HG03045 (cell line): ENCODE measurements at regions not wholly inside any gene's neighbourhood (a gene's known extent, or its start where the extent isn't known, plus 50 kb on each side); places are given as distances from the start of the nearest gene placed in this dataset.

Source experiments
- ATAC-seq: cut with Tn5 transposase; IDR thresholded peaks from one replicate; pipeline ENCODE4 v1.9.1; 2021; ENCODE audit warnings: mild to moderate bottlenecking, moderate library complexity; ENCODE audit not compliant: unreplicated experiment

DNA sequence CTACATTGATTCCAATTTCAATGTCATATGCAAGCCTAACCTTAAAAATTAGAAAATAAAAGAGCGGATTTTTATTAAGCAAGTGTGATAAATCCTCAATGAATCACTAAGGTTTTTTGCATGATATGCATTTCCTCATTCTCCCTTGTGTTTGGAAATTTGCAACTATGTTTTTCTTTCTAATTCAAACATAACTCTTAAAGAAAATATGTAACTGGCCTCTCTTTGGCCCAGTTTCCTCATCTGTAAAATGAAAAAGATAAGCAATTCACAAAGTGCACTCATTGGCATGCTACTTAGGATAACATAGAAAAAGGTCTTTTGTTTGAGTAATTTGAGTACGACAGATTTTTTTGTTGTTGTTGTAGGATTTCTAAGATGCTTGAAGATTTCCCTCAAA is 295.5 kb downstream of the CDH11 start:
- ATAC-seq = no peak

DNA sequence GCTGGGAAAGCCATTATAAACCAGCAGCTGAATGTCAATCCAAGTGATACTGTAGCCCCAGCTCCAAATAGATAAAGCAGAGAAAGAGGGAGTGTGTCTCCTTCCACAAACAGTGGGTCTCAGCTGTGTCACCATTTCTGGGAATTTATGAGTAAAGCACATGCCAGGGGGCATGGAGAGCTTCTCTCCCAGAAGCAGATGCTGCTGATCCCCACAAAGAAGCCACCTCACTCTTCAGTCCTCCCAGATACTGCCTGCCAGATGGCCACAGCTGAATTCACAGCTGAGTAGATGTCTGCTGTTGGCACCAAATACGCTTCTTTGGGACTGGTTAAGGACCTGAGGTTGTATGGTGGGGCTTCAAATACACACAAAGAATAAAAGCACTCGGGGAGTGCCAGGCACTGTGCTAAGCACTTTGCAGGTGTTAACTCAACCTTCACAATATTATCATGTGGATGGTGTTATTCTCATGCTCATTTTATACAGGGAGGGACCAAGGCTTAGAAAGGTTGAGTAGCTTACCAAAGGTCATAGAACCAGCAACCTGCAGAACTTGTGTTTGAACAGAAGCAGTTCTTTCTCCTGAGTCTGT is 298.3 kb downstream of the CDH11 start:
- no peak for ATAC-seq

DNA sequence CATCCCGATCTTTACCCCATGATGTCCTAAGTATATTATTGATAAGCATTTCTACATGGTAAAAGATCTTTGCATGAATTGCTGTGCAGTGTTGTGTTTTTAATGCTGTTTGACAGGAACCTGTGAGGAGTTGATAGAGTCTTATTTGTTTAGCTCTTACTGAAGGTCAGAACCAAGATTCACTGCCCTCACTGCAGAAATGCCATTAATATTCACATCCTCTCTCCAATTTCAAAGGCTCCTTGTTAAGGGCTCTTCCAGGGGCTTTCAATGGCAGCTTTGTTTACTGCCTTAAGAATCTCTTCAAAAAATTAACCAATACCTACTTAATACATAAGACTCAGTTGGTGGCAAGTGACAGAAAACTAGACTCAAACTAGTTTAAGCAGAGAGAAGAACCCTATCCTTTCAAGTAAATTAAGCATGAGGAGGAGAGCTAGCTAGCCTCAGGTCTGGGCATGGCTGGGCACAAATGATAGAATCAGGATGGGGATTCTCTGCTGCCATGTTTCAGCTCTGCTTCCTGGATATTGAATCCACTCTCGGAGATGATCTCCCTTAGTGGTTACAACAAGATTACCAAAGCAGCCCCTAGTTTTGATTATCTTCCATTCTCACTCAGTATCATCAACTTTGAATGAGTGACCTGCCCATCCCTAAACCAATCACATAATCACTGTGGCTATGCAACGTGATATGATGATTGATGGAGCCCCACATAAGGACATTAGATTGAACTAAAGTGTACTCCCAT is 311.8 kb downstream of the CDH11 start:
- ATAC-seq = no peak

DNA sequence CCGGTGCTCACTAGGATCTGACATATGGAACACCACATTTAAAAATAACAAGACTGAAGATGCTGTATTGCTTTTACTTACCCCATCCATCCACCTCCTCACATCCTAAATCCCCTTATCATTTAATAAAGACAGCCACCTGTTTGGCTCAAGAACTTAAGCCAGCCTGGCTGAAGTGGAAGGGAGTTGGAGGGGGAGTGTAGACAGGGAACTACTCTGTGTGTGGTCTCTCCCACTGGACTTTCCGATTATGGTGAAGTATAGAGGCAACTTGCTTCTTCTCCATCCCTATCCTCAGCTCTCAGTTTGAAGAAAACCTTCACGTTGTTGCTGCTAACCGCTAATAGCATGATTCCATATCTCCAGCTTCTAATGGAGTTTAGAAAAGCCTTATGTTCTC is 313.4 kb downstream of the CDH11 start:
- ATAC-seq = no peak

DNA sequence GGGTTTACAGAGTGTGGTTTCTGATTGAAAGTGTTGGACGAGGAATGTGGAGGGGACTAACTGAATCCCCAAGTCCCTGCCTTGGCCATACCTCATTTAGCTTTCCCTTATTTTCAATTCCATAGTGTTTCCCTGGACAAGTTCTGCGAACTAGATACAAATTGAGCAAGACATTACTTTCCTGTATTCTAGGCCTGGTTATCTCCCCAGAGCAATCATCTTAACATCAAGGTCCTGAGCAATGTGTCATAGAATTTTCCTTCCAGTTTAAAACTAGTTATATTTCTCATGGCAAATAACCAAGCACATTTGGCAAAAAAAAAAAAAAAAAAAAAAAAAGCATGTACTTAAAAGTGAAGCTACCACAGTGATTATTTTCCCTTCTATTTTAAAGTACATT is 330.1 kb downstream of the CDH11 start:
- no peak for ATAC-seq

DNA sequence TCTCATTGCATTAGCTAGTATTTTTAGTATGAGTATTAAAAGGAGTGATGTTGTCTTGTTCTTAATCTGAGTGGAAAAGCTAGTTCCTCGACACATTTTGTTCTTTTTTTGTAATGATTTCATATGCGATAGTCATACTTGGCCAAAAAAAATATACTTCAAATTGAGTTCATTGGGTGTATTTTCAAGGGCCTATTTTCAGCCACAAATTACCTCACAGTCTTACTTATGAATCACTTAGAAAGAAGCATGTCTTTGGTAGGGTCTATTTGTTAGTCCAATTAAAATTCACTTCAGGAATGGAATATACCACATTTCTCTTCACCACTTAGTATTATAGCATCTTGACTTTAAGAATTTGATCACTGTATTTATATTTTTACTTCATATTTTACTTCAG is 337.2 kb downstream of the CDH11 start:
- no peak for ATAC-seq

DNA sequence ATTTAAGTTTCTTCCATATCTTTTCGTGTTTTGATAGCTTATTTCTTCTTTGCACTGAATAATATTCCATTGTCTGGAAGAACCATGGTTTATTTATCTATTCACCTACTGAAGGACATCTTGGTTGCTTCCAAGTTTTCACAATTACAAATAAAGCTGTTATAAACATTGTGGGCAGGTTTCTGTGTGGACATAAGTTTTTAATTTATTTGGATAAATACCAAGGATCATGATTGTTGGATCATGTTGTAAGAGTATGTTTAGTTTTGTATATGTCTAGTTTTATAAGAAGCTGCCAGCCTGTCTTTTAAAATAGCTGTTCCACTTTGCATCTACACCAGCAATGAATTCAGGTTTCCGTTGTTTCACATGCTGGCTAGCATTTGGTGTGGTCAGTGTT is 339.4 kb downstream of the CDH11 start:
- ATAC-seq = no peak

DNA sequence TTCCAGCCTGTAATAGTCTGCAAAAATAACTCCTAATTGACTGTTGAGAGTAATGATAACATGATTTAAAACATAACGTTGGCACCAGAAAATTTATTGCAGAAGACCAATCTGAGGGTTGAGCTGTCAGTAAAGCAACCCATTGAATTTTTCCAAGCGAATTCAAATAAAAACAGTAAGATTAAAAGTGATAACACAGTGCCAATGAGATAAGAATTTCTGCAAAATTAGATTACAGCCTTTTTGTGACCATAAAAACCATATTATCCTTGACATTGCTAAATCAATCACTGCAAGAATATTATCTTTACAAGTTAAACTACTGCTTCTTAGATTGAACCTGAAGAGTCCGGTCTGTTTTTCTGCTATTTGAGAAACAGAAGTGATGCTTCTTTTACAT is 341.4 kb downstream of the CDH11 start:
- ATAC-seq = no peak

DNA sequence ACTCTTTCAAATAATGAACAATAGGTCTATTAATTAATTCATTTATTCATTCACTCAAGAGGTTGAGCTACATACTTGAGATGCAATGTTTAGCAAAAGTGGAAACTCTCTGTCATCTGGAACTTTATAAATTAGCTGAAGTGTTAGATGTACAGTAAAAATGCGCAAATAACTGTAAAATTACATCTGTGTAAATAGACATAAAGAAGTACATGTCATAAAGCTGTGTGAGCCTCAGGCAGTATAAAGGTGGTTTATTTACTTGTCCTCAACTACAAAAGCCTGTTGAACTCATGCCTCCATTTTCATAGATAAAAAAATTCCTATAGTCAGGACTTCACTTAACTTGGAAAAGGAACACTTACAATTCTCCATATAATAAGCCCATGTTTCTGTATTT is 343.1 kb downstream of the CDH11 start:
- ATAC-seq = no peak

DNA sequence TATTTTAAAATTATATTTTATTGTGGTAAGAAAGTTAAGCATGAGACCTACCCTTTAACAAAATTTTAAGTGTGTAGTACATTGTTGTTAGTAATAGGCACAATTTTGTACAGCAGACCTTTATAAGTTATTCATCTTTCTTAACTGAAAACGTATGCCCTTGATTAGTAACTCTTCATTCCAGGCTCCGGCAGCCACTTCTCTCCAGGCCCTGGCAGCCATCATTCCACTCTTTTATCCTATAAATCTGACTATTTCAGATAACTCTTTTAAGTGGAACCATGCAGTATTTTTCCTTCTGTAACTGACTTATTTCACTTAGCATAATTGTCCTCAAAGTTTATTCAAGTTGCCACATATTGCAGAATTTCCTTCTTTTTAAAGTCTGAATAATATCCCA is 348.2 kb downstream of the CDH11 start:
- no peak for ATAC-seq

DNA sequence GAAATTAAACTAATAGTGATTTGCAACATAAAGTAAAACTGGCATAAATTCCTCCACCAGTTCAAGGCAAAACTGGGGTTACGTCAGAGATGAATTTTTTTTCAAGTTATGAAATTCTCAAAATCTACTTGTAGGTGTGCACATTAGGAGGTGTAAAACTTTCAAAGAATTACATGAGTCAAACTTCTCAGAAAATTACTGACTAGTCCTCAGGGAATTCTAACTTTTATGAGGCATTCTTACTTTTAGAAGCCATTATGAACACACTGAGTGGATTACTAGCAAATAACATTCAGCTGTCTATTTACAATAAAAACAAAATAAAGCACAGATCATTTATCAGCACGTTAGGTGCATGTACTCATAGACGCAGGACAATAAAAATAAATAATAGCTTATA is 348.7 kb downstream of the CDH11 start:
- ATAC-seq = no peak

DNA sequence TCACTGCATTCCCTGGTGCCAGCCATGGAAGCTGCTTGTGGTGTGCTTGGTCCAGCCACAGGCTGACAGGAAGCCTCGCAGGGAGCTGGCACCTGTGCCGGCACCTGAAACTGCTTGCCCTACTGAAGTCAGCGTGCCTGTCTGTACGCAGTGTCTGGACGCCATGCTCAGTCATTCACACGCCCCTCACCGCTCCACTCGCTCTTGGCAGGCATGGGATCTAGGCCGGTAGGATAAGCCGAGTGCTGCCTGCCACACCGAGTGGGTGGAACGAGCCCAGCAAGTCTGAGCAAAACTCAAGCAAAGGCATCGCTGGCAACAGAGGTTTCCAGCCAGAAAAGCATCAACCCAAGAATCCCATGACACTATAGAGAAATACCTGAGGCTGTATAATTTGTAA is 350.6 kb downstream of the CDH11 start:
- ATAC-seq = no peak

DNA sequence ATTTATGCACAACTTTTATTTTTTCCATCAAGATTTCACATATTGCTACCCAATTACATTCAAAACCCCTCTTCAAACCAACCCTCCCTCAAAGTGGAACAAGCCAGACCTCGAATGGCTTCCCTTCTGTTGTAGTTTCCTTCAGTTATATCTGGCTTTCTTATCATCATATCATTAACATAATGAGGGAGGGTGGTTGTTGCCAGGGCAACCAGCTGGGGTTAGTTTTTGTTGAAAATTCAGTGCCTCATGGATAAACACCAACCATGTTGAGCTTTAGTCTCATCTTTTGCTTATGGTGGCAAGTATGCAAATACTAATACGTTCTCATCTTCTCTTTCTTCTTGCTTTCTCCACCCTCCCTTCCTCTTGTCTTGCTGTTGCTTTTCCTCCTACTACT is 359.7 kb downstream of the CDH11 start:
- ATAC-seq = no peak

DNA sequence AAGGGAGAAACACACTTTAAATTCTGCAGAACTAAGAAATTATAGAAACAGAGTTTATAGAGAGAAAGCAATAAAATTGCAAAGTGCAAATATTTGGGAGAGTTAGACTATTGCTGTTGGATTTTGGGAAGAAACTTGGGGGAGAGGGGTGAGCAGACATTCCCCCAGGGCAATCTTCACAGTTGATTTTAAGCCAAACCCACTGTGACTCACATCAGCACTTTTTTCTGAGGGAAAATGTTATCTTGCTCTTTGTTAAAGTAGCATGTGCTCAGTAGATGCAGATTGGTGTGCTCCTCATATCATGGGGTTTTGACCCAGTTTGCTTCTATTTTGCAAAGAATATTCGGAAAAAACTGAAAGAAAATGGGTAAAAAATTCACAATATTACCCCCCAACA is 367.6 kb downstream of the CDH11 start:
- no peak for ATAC-seq

DNA sequence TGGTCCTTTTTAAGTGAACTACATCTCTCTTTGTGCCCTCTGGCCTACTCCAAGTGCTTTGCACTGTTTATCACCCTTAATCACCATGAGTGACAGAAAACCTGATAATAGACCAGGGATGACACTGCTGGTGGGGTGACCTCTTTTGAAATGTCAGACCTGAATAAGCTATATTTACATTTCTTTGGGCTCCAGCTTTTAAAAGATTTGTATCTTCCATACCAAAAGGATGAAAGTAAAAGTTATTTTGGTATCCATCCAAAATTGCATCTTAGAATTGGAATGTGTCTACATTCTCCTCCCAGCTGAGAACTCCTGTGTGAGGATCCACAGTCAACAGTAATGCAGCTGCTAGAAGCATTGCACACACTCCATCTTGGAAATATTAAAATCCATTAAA is 370.0 kb downstream of the CDH11 start:
- no peak for ATAC-seq

DNA sequence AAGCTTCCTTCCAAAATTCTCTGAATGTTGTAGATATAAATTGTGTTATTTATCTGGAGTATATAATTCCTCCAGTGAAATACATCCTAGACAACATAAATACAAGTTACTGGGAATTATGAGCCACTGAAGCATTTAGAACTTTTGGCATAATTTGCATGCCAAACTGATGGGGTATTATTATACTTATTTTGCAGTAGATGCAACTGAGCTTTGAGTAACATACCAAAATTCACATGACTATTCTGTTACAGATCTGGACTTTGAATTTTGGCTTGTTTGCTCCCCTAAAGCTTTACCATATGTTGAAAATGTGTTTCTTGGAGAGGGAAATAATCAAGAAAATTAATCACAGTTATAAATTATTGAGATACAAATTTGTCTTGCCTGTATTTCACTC is 372.5 kb downstream of the CDH11 start:
- no peak for ATAC-seq

DNA sequence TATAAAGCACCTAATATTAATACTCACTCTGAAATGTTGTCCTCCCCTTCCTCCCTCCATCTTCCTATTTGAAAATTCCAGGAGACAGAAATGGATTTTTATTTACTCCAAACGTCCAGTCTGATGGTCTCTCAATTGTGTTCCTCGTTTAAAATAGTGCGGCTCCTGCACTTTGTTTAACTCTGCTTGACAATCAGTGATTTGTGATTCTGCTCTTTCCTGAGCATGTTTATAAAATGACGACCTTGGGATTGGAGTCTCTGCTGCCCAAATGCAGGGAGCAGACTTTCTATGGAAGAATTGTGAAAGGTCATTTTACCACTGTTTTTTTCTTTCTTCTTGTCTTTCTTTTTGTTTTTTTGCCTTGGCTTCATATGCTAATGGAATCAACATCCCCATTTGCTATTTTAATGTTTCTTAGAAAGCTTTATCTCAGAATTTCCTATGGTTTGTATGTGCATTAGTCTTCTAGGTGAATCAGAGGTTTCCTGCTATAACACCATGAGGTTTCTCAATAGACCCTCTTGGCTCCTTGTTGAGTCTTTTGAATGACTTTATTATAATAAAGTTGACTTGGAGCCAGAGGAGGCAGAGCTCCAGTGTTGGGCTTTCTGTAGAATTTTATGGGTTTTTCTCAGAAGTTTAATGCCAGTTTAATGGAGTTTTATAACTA is 376.5 kb downstream of the CDH11 start:
- ATAC-seq = no peak

DNA sequence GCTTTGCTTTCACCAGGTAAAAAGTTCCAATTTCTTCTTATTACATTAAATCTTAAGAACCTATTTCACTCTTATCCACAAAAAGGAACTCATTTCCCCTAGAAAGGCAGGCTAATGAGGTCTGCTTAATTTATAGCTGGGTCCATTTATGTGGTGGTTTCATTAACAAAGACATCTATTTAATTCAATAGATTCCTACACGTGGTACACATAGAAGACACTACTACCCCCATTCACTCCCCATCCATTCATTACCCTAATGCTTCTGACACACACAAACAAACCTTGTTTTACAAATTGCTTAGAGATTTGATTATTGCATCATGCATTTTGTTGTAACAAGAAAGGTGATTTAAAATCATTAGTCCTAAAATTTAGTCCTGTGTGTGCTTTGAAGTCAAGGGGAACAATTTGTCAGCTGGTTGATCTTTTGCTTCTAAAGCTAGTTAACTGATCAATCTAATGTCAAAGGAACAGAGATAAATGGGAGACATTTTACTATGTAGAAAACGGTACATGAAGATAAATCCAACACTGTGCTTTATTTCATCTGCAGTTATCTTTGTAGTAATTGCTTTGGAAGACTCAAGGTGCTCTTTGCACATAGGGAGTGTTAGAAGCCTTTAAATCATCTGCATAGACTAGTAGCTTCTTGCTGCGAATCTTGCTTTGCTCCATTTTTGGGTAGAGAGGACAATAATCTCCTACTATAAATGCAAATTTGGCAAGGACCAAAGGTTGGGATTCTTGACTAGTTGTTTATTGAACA is 379.2 kb downstream of the CDH11 start:
- ATAC-seq = no peak

DNA sequence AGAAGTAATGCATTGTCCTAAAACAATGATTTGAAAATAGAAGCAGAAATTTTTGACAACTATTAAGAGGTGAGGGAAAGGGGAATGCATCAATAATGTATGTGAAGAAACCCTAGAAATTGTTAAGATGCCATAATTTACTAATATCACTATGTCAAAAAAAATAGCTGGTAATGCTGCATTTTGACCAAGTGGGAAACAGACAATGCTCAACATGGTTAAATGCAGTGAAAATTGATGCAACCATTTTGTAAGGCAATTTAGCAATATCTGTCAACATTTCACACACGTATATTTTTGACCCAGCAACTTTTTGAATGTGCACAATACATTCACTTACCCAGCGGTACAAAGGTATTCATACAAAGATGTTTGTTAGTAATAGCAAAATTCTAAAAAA is 381.6 kb downstream of the CDH11 start:
- no peak for ATAC-seq

DNA sequence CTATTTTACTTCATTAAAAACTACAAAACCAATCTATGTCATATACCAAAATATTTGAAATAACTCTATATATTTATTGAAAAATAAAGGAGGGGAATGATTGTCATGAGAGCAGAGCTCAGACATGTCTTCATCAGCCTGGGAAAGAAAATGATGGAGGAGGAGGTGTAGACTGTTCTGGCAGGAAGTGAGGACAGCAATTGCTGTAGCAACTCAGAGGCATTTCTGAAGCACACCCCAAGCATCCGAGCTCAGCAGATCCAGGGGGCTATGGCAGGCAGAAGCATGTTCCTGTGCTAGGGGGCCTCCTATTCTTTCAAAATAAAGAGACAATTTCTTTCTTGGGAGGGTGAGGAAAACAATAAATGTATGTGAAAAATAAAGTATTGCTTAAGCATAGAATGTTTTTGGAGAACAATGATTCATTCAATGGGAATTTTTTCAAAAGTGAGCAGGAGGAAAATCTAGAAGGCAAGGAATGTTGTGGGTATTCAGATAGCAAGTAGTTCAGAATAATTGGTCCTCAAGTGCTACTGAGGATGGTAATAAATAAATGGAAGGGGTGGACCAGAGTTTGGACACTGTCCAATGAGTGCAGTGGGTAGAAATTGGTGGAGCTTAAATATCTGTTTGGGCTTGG is 383.4 kb downstream of the CDH11 start:
- ATAC-seq = no peak

DNA sequence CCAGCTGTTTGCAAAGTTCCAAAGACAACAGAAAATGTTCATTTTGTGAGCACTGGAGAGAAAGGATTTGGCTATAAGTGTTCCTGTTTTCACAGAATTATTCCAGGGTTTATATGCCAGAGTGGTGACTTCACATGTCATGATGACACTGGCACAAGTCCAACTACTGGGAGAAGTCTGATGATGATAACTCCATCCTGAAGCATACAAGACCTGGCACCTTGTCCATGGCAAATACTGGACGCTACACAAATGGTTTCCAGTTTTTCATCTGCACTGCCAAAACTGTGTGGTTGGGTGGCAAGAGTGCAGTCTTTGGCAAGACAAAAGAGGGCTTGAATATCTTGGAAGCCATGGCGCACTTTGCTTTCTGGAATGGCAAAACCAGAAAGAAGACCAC is 385.0 kb downstream of the CDH11 start:
- ATAC-seq = no peak
